Left forelimb (tissue), 1 donor: ENCODE measurements at regions not wholly inside any gene's neighbourhood (a gene's known extent, or its start where the extent isn't known, plus 50 kb on each side); places are given as distances from the start of the nearest gene placed in this dataset.

ENCODE experiments used
- DNase-seq: peaks from one replicate; pipeline ENCODE4 v3.0.0-alpha.2; 2018; ENCODE audit warnings: low spot score

DNA sequence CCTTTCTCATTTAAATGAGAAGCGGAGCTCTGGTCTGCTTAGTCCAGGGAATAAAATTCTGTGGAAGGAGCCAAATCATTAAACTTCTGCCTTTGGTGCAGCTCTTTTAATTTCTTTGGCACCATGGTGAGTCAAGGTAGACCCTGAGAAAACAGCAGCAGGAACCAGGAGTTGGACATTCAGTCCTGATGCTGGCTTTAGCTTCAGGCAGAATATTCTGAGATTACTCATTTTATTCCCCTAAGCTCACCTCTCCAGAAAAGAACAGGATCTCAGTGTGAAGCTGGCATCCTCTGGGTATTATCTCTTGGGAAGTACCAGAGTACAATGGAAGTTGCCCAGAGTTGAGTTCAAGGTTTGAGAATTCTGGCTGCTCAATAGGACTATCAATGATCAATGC is 211.6 kb upstream of the NRP1 start:
- DNase-seq, result no peak

DNA sequence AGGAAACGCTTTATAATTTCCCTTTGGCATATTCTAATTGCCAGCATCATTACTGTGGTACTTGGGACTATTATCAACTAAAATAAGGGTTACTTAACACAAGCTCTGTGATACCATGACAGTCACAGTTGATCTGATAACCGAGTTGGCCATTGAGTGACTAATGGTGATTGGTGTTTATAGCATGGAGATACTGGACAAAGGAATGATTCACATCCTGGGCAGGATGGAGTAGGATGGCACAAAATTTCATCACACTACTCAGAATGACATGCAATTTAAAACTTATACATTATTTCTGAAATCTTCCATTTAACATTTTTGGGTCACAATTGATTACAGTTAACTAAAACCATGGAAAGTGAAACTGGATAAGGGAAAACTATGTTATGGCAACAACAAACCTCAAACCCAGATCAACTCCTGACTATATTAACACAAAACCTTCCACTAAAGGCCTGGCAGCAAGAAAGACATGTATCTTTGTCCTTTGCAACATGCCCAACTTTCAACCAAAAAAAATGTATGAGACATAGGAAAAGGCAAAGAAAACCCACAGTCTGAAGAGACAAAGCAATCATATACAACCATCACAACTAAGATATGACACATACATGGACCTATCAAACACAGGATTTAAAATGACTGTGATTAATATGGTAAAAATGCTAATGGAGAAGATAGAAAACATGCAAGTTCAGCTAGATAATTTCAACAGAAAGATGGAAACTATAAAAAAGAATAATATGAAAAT is 208.5 kb upstream of the NRP1 start:
- DNase-seq, result no peak

DNA sequence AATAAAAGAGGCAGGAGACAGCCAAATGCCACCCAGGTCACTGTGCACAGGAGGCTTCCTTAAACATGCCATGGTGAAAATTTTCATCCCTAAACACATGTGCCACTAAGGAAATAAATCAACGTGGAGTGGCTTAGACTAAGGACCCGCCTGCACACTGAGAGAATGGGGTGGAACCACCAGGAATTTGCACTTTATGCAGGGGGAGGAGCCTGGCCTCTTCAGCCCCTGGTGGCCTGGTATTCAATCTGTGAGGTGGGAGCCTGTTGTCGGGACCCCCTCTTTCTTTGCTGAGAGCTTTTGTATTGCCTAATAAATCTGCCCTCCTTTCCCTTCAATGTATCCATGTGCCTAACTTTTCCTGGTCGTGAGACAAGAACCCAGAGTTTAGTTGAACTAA is 204.6 kb upstream of the NRP1 start:
- no peak for DNase-seq

DNA sequence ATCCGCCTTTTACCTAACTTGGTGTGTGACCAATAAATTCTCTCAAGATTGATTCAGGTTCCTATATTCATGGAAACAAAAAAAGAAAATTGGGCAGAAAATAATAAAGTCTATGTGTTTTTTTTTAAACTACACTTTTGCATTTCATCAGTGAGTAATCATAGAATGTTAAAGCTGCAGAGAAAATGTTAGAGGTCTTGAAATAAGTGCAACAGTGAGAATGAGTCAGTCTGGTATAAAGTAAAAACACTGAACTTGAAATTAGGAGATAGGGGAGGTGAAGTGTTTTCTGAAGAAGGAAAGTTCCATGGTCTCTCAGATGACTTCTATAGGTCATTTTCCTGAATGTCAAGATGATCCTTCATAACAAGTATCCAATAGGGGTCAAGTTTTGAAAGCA is 202.6 kb upstream of the NRP1 start:
- no peak for DNase-seq

DNA sequence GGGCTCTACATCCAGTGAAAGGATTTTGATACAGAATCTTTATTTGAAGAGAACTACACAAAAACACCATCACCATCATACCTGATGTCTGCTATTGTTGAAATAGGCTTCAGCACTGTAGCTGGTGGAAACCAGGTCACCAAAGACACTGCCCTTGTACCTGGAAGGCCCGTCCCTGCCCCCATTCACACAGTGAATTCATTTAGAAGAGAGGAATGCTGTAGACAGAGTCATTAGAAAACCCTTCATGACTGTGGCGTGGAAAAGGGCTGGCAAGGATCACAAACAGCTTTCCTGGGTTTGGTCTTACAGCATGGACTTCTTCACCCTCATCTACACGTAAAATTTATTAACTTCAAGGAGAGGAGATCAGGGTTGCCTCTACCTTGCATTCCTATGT is 202.0 kb upstream of the NRP1 start:
- DNase-seq, result no peak

DNA sequence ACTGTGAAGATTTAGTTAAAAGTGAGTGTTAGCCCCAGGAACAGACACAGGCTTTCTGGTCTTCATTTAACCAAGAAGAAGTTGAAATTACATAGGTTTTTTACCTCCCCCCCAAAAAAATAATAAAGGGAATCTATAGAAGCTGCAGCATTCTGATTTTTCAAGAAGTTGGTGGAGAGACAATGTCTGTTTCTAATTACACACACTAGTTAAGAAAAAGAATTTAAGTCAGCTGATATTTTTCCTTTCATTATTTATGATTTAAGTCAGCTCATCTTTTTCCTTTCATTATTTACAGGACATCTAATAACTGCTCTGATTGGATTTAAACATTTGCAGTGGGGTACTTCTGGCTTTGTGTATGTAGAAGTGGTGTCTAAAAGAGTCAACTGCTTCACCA is 201.4 kb upstream of the NRP1 start:
- no peak for DNase-seq

DNA sequence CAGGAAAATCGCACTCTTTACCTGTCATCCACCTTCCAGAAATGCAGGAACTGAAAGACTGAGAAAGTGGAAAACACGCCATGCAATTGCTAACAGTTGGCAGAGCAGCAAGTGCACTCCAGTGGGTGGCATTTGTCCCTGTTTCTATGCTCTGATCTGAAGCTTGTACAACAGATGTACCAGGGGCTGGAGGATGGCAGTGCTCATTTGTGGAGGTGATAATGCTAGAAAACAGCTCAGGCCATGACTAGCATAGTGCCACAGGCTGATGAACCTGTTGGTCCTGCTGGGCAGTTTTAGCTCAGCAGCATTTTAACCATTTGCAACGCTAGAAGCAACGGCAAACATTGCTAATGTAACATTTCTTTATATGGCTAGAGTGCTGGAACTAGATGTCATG is 199.9 kb upstream of the NRP1 start:
- no peak for DNase-seq

DNA sequence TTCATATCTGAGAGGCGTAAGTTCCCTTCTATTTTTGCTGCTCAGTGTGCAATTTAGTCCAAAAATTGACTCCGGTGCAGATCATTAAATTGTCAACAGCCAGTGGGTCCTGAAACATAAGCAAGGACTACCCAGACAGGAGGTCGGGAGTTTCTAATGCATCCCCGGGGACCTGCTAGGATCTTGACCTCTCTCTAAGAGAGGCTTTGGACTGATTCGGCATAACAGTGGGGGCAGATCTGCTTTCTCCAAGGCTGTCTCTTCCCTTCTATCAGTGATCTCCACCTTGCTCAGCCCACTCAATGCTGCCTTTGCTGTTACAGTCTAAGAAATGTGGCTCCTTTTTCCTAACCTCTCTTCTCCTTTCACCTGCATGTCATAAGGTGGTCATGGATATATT is 199.1 kb upstream of the NRP1 start:
- DNase-seq, result no peak

DNA sequence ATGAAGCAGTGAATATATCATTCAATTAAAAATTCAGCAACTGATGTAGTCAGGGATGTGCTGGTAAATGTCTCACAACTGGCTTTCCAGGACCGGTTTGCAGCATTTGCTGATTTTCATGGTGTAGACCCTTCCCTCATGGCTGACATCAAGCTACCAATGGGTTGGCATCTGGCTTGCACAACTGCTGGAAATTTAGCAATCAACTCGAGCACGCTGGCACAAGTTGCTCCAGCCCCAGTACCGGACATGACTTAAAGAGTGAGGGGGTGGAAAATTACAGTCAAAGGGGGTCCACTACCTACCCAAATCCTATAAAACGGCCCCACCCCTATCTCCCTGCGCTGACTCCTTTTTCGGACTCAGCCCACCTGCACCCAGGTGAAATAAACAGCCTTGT is 198.4 kb upstream of the NRP1 start:
- DNase-seq, result no peak

DNA sequence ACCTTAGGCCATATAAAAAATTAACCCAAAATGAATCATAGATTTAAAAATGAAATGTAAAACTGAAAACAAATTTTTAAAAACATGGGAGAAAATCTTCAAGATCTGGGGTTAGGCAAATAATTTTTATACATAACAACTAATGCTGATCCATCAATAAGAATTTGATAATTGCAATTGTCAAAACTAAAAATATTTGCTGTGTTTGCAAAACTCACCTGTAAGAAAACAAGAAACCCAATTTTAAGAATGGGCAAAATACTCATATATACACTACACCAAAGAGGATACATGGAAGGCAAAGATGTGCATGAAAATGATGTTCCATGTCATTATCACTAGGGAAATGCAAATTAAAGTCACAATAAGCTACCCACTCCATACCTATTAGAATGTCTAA is 194.8 kb upstream of the NRP1 start:
- no peak for DNase-seq

DNA sequence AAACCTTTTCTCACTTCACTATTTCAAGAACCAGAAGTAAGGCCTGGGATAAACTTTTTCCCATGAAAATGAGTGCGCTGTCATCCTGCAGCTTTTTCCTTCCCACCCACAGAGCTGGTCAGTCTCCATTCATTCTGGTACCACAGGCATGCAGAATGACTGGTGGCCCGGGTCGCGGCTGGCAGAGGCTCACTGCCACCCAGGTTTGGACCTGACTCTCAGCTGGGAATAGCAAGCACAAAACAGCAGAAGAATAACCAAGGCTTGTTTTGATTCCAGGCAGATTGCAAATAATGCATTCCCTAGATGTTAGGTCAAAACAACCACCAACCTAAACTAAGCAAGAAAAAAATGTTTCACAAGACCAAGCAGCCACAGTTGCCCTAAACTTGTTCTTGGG is 190.5 kb upstream of the NRP1 start:
- no peak for DNase-seq

DNA sequence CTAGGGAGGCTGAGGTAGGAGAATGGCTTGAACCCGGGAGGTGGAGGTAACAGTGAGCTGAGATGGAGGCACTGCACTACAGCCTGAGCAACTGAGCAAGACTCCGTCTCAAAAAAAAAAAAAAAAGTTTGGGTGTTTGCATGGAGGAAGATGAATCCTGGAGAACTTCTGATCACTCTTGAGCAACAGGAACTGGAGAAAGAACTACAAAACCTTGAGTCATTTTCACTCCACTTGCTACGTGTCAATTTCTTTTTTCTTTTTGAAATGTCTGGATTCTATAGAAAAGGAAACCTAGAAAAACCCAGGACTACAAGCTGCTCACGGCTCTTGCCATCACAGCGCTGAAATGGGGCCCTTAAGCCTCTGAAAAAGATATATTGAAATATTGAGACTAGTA is 189.6 kb upstream of the NRP1 start:
- DNase-seq, result no peak

DNA sequence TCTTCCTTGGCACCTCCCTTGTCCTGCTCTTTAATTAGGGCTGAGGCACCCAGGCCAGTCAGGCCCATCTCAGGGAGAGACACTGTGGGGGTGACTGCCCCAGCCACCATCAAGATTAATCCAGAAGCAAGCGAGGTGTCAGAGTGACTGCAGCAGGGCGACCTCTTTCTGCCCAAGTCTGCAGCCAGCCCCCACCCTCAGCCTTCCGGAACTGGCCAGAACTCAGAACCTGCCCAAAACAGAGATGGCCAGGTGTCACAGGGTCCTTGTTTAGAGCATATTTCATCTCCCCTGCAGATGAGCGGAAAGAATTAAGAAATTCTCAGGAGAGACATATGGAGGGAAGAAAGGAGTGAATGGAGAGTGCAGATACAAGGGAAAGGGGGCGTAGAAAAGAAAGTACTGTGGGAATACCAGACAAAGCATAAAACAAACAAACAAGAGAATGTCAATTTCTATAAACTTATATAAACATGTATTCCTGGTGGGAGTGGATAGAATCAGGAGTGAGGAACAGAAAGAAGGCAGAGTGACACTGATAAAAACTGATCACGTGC is 188.8 kb upstream of the NRP1 start:
- DNase-seq, result no peak

DNA sequence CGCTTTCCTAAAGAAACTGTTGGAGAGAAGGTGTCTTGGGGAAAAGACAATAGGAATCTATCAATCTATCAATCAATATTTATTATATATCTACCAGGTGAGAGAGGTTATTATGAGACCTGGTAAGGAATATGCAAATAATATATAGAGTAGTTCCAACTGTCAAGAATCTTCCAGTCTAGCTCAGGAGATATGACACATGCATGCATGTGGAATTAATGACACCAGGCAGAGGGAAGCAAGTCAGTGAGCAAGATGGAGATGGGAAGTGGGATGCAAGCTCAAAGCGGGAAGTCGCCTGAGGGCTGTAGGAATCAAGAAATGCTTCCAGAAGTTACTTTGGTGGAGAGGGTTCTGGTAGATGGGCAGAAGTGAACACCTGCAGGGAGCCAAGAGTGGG is 187.4 kb upstream of the NRP1 start:
- no peak for DNase-seq

DNA sequence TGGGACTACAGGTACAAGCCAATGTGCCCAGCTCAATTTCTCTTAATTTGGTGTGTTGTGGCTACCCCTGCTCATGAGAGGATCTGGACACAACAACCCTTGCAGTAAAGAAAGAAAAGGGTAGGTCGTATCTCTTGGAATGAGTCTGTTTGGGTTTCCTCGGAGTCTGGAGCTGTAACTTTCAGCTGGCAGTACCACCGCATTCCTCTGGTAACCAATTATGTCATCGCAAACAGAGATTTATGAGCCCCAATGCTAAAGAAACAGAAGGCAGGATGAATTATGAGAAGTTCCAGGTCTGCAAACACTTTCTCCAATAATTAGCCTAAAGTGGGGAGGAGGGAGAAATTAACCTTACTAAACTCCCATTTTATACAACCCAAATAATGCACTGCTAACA is 186.6 kb upstream of the NRP1 start:
- DNase-seq, result no peak

DNA sequence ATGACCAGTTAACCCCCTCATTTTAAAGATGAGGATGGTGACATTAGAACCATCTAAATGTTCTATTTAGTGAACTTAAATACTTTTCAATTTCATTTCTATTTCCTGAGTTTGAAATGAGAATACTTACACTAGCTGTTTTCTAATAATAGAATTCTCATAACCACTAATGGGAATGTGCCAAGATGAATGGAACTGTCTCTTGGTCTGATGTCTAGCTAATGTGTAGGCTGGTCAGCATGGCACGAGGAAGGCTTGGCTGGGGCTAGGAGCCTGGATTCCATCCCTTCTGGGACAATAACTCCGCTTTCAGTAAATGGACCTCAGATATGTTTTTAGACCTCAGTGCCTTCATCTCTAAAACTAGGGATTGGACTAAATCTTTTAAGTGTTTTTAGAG is 185.8 kb upstream of the NRP1 start:
- DNase-seq, result no peak

DNA sequence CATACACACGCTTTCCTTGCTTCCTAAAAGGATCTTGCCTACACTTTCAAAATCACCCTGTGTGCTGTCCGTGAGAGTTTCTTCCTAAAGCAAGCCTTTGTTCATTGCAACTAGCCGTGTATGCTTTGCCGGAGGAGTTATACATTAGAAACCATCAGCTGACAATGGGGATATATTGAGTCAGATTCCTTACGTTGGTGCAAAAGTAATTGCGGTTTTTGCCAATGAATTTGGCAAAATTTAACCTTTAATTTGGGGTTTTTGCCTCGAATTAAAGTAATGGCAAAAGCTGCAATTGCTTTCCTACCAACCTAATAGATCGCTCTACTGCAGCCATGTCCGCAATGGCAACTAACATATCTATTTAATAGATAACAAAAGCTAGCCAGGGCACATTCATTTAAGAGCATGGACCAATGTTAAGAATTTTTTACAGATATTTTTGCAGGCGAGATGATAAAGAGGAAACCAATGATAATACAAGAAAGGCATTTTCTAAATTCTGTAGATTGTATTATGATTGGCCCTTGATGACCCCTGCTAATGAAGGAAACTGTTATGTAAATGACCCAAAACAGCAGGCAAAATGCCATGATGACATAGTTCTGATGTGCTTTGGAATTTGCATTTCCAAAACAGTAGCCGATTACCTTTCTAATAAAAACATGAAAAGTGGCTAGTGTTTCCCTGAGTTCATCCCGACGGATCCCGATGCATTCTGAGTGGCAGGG is 184.8 kb upstream of the NRP1 start:
- DNase-seq, result no peak

DNA sequence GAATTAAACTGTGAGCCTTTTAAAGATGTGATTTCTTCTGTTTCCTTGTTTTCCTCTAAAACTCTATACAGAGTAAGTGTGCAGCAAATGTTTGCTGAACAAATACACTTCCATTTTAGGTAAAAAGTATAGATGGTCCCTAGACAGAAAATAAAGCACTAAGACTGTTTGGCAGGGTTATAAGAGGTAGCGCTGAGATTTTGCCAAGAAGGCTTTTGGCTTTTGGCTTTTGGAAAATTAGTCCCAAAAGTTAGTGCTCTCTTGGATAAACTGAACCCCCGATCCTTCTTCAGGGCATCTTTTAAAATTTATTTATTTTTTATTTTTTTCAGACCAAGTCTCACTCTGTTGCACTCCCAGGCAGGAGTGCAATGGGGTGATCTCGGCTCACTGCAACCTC is 175.7 kb upstream of the NRP1 start:
- no peak for DNase-seq

DNA sequence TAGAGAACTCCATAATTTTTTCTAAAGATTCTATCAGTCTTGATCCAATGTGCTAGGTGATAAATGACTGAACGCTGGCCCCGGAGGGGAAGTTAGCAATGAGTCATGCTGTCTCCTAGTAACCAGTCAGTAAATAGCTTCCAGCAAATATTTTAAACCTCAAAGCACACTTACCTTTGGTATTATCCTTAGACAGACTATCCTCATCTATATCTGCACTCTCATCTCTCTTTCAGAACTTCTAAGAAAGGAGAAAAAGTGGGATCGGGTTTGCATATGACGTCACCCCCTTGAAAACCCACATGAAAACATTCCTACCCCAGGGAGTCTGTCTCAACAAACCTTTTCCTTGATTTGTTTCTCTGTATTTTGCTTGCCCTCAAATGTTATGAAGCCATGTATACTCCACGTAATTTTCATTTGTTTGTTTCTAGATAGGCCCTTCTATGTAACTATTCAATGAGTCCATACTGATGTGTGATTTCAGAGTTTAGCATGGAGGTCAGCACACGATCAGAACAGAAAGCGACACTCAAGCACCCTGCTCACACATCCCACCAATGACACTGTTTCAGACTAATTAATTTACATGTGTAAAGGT is 174.9 kb upstream of the NRP1 start:
- no peak for DNase-seq

DNA sequence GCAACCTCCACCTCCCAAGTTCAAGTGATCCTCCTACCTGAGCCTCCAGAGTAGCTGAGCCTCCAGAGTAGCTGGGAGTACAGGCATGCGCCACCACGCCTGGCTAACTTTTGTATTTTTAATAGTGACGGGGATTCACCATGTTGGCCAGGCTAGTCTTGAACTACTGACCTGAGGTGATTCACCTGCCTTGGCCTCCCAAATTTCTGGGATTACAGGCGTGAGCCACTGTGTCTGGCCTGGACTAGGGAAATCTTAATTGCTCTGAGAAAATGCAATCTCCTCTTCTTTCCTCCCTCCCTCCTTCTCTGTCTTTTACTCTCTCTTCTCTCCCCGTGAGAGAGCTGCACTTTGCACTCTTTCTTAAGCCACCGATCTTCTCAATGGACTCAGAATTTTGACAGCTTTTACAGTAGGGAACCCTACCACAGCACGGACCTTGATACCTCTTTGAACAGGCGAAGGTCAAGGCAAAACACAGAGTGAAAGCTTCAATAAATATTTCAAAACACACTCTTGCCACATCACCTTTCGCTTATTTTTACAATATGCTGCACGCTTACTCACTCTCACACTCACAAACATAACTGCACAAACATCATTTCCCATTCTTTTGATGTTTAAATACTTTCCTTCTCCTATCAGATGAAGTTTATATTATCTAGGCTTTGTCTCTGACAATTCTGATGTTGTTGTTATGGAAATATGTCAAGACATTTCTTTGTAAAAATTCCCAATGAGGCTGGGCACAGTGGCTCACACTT is 173.4 kb upstream of the NRP1 start:
- DNase-seq, result no peak

DNA sequence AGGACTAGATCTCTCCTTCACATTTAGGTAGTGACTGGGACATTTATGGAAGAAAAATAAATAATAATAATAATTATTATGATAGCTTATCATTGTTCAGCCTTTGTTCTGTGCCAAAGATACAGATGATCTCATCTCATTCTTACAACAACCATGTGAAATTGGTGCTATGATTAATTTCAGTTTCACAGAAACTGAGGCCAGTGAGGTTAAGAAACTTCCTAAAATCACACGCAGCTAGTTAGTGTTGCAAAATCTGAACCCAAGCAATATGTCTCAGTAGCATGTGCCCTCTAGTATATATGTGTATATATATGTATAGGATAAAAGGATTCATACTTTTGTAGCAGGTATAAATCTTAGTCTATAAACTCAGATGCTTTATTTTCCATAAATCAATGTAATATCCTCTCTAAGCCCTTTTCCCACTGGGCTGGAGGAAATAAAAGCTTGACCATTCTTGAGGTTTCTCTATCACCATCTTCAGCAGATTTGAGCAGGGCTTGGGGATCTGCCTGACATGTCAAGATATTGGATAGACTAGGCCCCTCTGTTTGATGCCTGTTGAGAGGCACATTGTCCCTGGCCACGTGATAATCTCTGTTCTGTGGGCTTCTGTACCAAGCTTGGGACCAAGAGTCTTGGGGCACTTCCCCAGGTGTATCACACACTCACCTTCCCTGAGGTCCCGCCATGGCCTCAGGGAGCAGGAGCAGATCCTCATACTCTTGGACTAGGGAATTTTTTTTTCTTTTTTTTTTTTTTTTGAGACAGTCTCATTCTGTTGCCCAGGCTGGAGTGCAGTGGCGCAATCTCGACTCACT is 172.6 kb upstream of the NRP1 start:
- no peak for DNase-seq

DNA sequence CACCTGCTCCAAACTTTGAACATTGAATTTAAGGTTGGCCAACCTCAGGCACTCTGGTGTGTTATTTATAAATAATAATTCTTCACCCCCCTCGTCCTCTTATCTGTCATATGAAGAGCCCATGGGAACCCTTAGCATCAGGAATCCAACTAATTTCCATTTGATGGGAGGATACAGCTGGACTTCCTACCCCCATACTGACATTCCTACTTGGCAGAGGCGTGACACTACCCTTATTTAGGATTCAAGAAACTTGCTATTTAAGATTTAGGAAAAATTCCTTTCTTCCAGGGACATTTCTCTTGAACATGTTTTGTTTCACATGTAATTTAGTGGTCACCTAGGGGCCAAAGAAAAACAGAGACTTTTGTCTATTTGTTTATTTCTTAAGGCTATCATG is 171.9 kb upstream of the NRP1 start:
- DNase-seq, result no peak
